Gastroesophageal sphincter (tissue), 2 donors: ENCODE measurements at regions not wholly inside any gene's neighbourhood (a gene's known extent, or its start where the extent isn't known, plus 50 kb on each side); places are given as distances from the start of the nearest gene placed in this dataset.

ENCODE experiments used
- EP300 ChIP-seq: sonication (generic); formaldehyde crosslinking; IDR thresholded peaks from one replicate; pipeline ENCODE4 v1.6.1; 2017; ENCODE audit warnings: antibody characterized with exemption, mild to moderate bottlenecking
- POLR2A ChIP-seq, 2 donors: fragments of 450-650 bp; IDR thresholded peaks; one replicate each; pipeline ENCODE4 v1.6.1; 2017; ENCODE audit warnings: antibody characterized with exemption in 2 of 2, mild to moderate bottlenecking in 2 of 2, moderate library complexity in 1 of 2

GRCh38 chr12:68432622-68433021 is 100.5 kb upstream of the MDM1 start:
- no peak for TF ChIP-seq EP300
- no peak for TF ChIP-seq POLR2A (IDR thresholded peaks at IDR 0.05)
